Smooth muscle cell (in vitro differentiated cells): ENCODE measurements at regions not wholly inside any gene's neighbourhood (a gene's known extent, or its start where the extent isn't known, plus 50 kb on each side); places are given as distances from the start of the nearest gene placed in this dataset.
"Not testable (repeated sequence)": the region's sequence is repeated elsewhere in the genome, so short reads cannot be mapped to it uniquely, and the experiment has no call there.

Source experiments
- DNase-seq: peaks from one replicate; lab custom pipeline; 2025; ENCODE audit not compliant: unreplicated experiment; lab: John Stamatoyannopoulos, UW
- H2AFZ ChIP-seq: fragments of 200-600 bp; sonication (generic); 2 replicates; pipeline ENCODE4 v1.6.0; 2016; ENCODE audit warnings: antibody characterized with exemption, low read depth, mild to moderate bottlenecking
- H3F3A ChIP-seq: fragments of 200-600 bp; sonication (generic); 2 replicates; pipeline ENCODE4 v1.6.0; 2017; ENCODE audit warnings: antibody characterized with exemption, low read depth
- H3K27ac ChIP-seq: fragments of 200-600 bp; sonication (generic); 2 replicates; pipeline ENCODE4 v1.5.1; 2016; ENCODE audit warnings: low read depth, mild to moderate bottlenecking
- H3K27me3 ChIP-seq: fragments of 200-600 bp; sonication (generic); 2 replicates; pipeline ENCODE4 v1.6.1; 2016; ENCODE audit warnings: low read depth, mild to moderate bottlenecking
- H3K36me3 ChIP-seq: fragments of 200-600 bp; sonication (generic); 2 replicates; pipeline ENCODE4 v1.5.1; 2016; ENCODE audit warnings: low read depth
- H3K4me1 ChIP-seq: fragments of 200-600 bp; sonication (generic); 2 replicates; pipeline ENCODE4 v1.5.1; 2016; ENCODE audit warnings: low read depth
- H3K4me2 ChIP-seq: fragments of 200-600 bp; sonication (generic); 2 replicates; pipeline ENCODE4 v1.6.0; 2016; ENCODE audit warnings: mild to moderate bottlenecking
- H3K4me3 ChIP-seq: fragments of 200-600 bp; sonication (generic); 2 replicates; pipeline ENCODE4 v1.5.1; 2016; ENCODE audit warnings: mild to moderate bottlenecking
- H3K79me2 ChIP-seq: fragments of 200-600 bp; sonication (generic); 2 replicates; pipeline ENCODE4 v1.6.0; 2016; ENCODE audit warnings: low read depth, mild to moderate bottlenecking
- H3K9ac ChIP-seq: fragments of 200-600 bp; sonication (generic); 2 replicates; pipeline ENCODE4 v1.6.0; 2016; ENCODE audit warnings: low read depth
- H3K9me3 ChIP-seq: fragments of 200-600 bp; sonication (generic); replicated peaks from 2 replicates; pipeline ENCODE4 v1.5.1; 2016; ENCODE audit warnings: low read depth
- H4K20me1 ChIP-seq: fragments of 200-600 bp; sonication (generic); 2 replicates; pipeline ENCODE4 v1.6.0; 2016; ENCODE audit warnings: low read depth
- CTCF ChIP-seq: fragments of 200-600 bp; sonication (generic); IDR thresholded peaks from 2 replicates; pipeline ENCODE4 v1.5.1; 2017; ENCODE audit warnings: borderline replicate concordance, mild to moderate bottlenecking, antibody characterized with exemption; ENCODE audit not compliant: insufficient read depth, poor library complexity, severe bottlenecking
- WGBS: methylation state at CpG from one replicate; pipeline ENCODE4 v1.1.7; 2016; ENCODE audit warnings: low lambda C conversion rate; 5-methylcytosine and 5-hydroxymethylcytosine counted together

GRCh38 chr9:108742191-108742590 is 113.6 kb downstream of the ACTL7B start:
- Histone ChIP-seq H3K79me2 (no peaks in the 10 kb centered on the region), H3K4me2 (no peak overlapping the region), H3K27me3 (no peaks in the 10 kb centered on the region), H2AFZ (no peak overlapping the region), H4K20me1 (no peaks in the 10 kb centered on the region), H3K9me3 (no peaks in the 10 kb centered on the region), H3K27ac (no peak overlapping the region), H3F3A (no peaks in the 10 kb centered on the region), H3K4me3 (no peak overlapping the region), H3K36me3 (no peaks in the 10 kb centered on the region), H3K4me1 (peaks cover 12% of the 10 kb centered on the region), H3K9ac (no peak overlapping the region)
- TF ChIP-seq CTCF = no peak
- 89% methylated on average over 5 of the region's 5 CpGs for WGBS
- DNase-seq = no peak

- not testable (repeated sequence) for H3F3A ChIP-seq, H3K4me3 ChIP-seq, H3K4me2 ChIP-seq, H2AFZ ChIP-seq, H4K20me1 ChIP-seq, H3K27ac ChIP-seq, H3K36me3 ChIP-seq, H3K9me3 ChIP-seq, DNase-seq, H3K27me3 ChIP-seq, H3K79me2 ChIP-seq, H3K4me1 ChIP-seq, H3K9ac ChIP-seq
- 79% methylated on average over 1 of the region's 1 CpG for WGBS
These were observed 124.5 kb downstream of the ACTL7B start for GRCh38 chr9:108731292-108731691.

GRCh38 chr9:108727580-108728111 is 128.1 kb downstream of the ACTL7B start:
- Histone ChIP-seq H3K4me3 (no peak overlapping the region), H3K79me2 (no peaks in the 10 kb centered on the region), H3K36me3 (no peaks in the 10 kb centered on the region), H2AFZ (no peak overlapping the region), H3K27me3 (no peaks in the 10 kb centered on the region), H3K4me1 (no peaks in the 10 kb centered on the region), H3K4me2 (no peak overlapping the region), H3F3A (no peaks in the 10 kb centered on the region), H4K20me1 (no peaks in the 10 kb centered on the region), H3K9ac (no peak overlapping the region), H3K27ac (no peak overlapping the region), H3K9me3 (no peaks in the 10 kb centered on the region)
- DNase-seq = no peak
- TF ChIP-seq CTCF = no peak
- WGBS = 73% methylated on average over 2 of the region's 2 CpGs

GRCh38 chr9:108724652-108725051 is 131.1 kb downstream of the ACTL7B start:
- H3K9me3 ChIP-seq = no peaks in the 10 kb centered on the region
- WGBS = 48% methylated on average over 5 of the region's 5 CpGs
- H2AFZ ChIP-seq = no peak overlapping the region
- H4K20me1 ChIP-seq = no peaks in the 10 kb centered on the region
- no peak overlapping the region for H3K27ac ChIP-seq
- H3K79me2 ChIP-seq = no peaks in the 10 kb centered on the region
- H3K4me2 ChIP-seq = no peak overlapping the region
- no peaks in the 10 kb centered on the region for H3K36me3 ChIP-seq
- TF ChIP-seq CTCF = no peak
- no peak overlapping the region for H3K9ac ChIP-seq
- no peaks in the 10 kb centered on the region for H3F3A ChIP-seq
- H3K4me3 ChIP-seq = no peak overlapping the region
- no peaks in the 10 kb centered on the region for H3K27me3 ChIP-seq
- H3K4me1 ChIP-seq = no peaks in the 10 kb centered on the region
- DNase-seq = no peak
